NCI-H1436 (cell line): ENCODE measurements at regions not wholly inside any gene's neighbourhood (a gene's known extent, or its start where the extent isn't known, plus 50 kb on each side); places are given as distances from the start of the nearest gene placed in this dataset.

Experiments
- DNase-seq: peaks from one replicate; lab custom pipeline; 2025; lab: John Stamatoyannopoulos, UW

- DNase-seq, result no peak
Observed at GRCh38 chr16:86889974-86890373, 311.6 kb downstream of the FOXL1 start.

GRCh38 chr16:86891121-86891520, 312.8 kb downstream of the FOXL1 start:
- DNase-seq, result no peak

- no peak for DNase-seq
Observed at GRCh38 chr16:86891631-86892030, 313.3 kb downstream of the FOXL1 start.

- DNase-seq, result no peak
Observed at GRCh38 chr16:86892509-86892908, 314.2 kb downstream of the FOXL1 start.

- no peak for DNase-seq
Observed at GRCh38 chr16:86893506-86893905, 315.2 kb downstream of the FOXL1 start.

GRCh38 chr16:86894029-86894567, 315.7 kb downstream of the FOXL1 start:
- no peak for DNase-seq

- no peak for DNase-seq
Observed at GRCh38 chr16:86894925-86895324, 316.6 kb downstream of the FOXL1 start.

- no peak for DNase-seq
Observed at GRCh38 chr16:86895606-86896005, 317.3 kb downstream of the FOXL1 start.

GRCh38 chr16:86896976-86897375, 318.6 kb downstream of the FOXL1 start:
- DNase-seq, result no peak

GRCh38 chr16:86897486-86897885, 319.1 kb downstream of the FOXL1 start:
- DNase-seq, result no peak

- no peak for DNase-seq
Observed at GRCh38 chr16:86898386-86898785, 320.0 kb downstream of the FOXL1 start.

- no peak for DNase-seq
Observed at GRCh38 chr16:86899151-86899550, 320.8 kb downstream of the FOXL1 start.

- DNase-seq, result no peak
Observed at GRCh38 chr16:86899757-86900156, 321.4 kb downstream of the FOXL1 start.

GRCh38 chr16:86901483-86901882, 323.1 kb downstream of the FOXL1 start:
- DNase-seq, result no peak

GRCh38 chr16:86902656-86903001, 324.3 kb downstream of the FOXL1 start:
- no peak for DNase-seq

- no peak for DNase-seq
Observed at GRCh38 chr16:86903068-86903467, 324.7 kb downstream of the FOXL1 start.

GRCh38 chr16:86905302-86905701, 327.0 kb downstream of the FOXL1 start:
- no peak for DNase-seq

GRCh38 chr16:86906623-86907022, 328.3 kb downstream of the FOXL1 start:
- no peak for DNase-seq

GRCh38 chr16:86909359-86910160, 331.2 kb downstream of the FOXL1 start:
- no peak for DNase-seq

GRCh38 chr16:86910161-86910769, 331.9 kb downstream of the FOXL1 start:
- no peak for DNase-seq

GRCh38 chr16:86911437-86911958, 333.1 kb downstream of the FOXL1 start:
- no peak for DNase-seq

- no peak for DNase-seq
Observed at GRCh38 chr16:86913886-86914285, 335.5 kb downstream of the FOXL1 start.
